GM23338 (cell line): ENCODE measurements at regions not wholly inside any gene's neighbourhood (a gene's known extent, or its start where the extent isn't known, plus 50 kb on each side); places are given as distances from the start of the nearest gene placed in this dataset.

Experiments used
- ATAC-seq: fragments of 200-7000 bp; cut with Tn5 transposase; 3 replicates; pipeline ENCODE4 v1.9.1; 2020
- DNase-seq: peaks from one replicate; pipeline ENCODE4 v3.0.0-alpha.2; 2015; ENCODE audit warnings: low spot score
- H2AFZ ChIP-seq: fragments of 200-600 bp; sonication (generic); 2 replicates; pipeline ENCODE4 v1.8.0; 2016; ENCODE audit warnings: antibody characterized with exemption, mild to moderate bottlenecking, moderate library complexity
- H3F3A ChIP-seq: fragments of 200-600 bp; sonication (generic); replicated peaks from 2 replicates; pipeline ENCODE4 v1.8.0; 2017; ENCODE audit warnings: antibody characterized with exemption, mixed run types, low read depth
- H3K27ac ChIP-seq: fragments of 200-600 bp; sonication (generic); 2 replicates; pipeline ENCODE4 v1.6.1; 2016; ENCODE audit warnings: low read depth
- H3K27me3 ChIP-seq: fragments of 200-600 bp; sonication (generic); 2 replicates; pipeline ENCODE4 v1.8.0; 2016; ENCODE audit warnings: mild to moderate bottlenecking, mixed run types, moderate library complexity; ENCODE audit not compliant: insufficient read depth
- H3K36me3 ChIP-seq: fragments of 200-600 bp; sonication (generic); 2 replicates; pipeline ENCODE4 v1.8.0; 2016; ENCODE audit warnings: mild to moderate bottlenecking; ENCODE audit not compliant: insufficient read depth
- H3K4me1 ChIP-seq: fragments of 200-600 bp; sonication (generic); 2 replicates; pipeline ENCODE4 v1.8.0; 2016; ENCODE audit warnings: mild to moderate bottlenecking, moderate library complexity; ENCODE audit not compliant: insufficient read depth
- H3K4me2 ChIP-seq: fragments of 200-600 bp; sonication (generic); 2 replicates; pipeline ENCODE4 v1.7.1; 2017; ENCODE audit warnings: mixed run types
- H3K4me3 ChIP-seq: fragments of 200-600 bp; sonication (generic); 2 replicates; pipeline ENCODE4 v1.6.1; 2016; ENCODE audit warnings: mixed run types
- H3K79me2 ChIP-seq: fragments of 200-600 bp; sonication (generic); replicated peaks from 2 replicates; pipeline ENCODE4 v1.8.0; 2017; ENCODE audit warnings: mild to moderate bottlenecking; ENCODE audit not compliant: insufficient read depth
- H3K9me2 ChIP-seq: fragments of 200-600 bp; sonication (generic); 2 replicates; pipeline ENCODE4 v1.8.0; 2017; ENCODE audit not compliant: insufficient read depth
- H4K20me1 ChIP-seq: fragments of 200-600 bp; sonication (generic); replicated peaks from 2 replicates; pipeline ENCODE4 v1.8.0; 2017; ENCODE audit warnings: mild to moderate bottlenecking; ENCODE audit not compliant: insufficient read depth
- H3K27ac Mint-ChIP-seq: 2 replicates; pipeline ENCODE4 v1.8.0; 2020; ENCODE audit warnings: inconsistent platforms, mild to moderate bottlenecking, moderate library complexity, mixed read lengths
- H3K27me3 Mint-ChIP-seq: 3 replicates; pipeline ENCODE4 v1.8.0; 2022; ENCODE audit warnings: low read depth, mild to moderate bottlenecking, moderate library complexity, mixed read lengths, inconsistent platforms; ENCODE audit not compliant: insufficient read depth, poor library complexity
- H3K36me3 Mint-ChIP-seq: 3 replicates; pipeline ENCODE4 v1.8.0; 2021; ENCODE audit warnings: low read depth, mild to moderate bottlenecking, inconsistent platforms, moderate library complexity, mixed read lengths
- H3K4me1 Mint-ChIP-seq: 3 replicates; pipeline ENCODE4 v1.8.0; 2020; ENCODE audit warnings: mild to moderate bottlenecking, inconsistent platforms, mixed read lengths
- H3K4me3 Mint-ChIP-seq: 3 replicates; pipeline ENCODE4 v1.8.0; 2021; ENCODE audit warnings: moderate library complexity, mild to moderate bottlenecking, inconsistent platforms, mixed read lengths
- H3K9me3 Mint-ChIP-seq: 3 replicates; pipeline ENCODE4 v1.8.0; 2020; ENCODE audit warnings: moderate library complexity, mild to moderate bottlenecking, inconsistent platforms, mixed read lengths
- CTCF ChIP-seq, 2 experiments: fragments of 200-600 bp in 1 of 2; sonication (generic) in 1 of 2; conservative IDR thresholded peaks; 2 replicates each; pipeline versions ENCODE4 v1.5.1 to v1.6.1; 2016 to 2017; ENCODE audit warnings: antibody characterized with exemption in 2 of 2, low read depth in 2 of 2, mild to moderate bottlenecking in 2 of 2, moderate library complexity in 1 of 2
- ETS1 ChIP-seq: IDR thresholded peaks from 2 replicates; pipeline ENCODE4 v1.6.1; 2016; ENCODE audit warnings: antibody characterized with exemption
- EZH2 ChIP-seq: fragments of 200-600 bp; sonication (generic); IDR thresholded peaks from one replicate; pipeline ENCODE4 v1.8.0; 2017; ENCODE audit warnings: antibody characterized with exemption, mild to moderate bottlenecking, low read depth; ENCODE audit not compliant: unreplicated experiment
- JUNB ChIP-seq: IDR thresholded peaks from one replicate; pipeline ENCODE4 v1.6.1; 2016; ENCODE audit warnings: antibody characterized with exemption; ENCODE audit not compliant: unreplicated experiment
- NANOG ChIP-seq: IDR thresholded peaks from 2 replicates; pipeline ENCODE4 v1.6.1; 2016; ENCODE audit warnings: antibody characterized with exemption, borderline replicate concordance
- REST ChIP-seq: IDR thresholded peaks from one replicate; pipeline ENCODE4 v1.6.1; 2018; ENCODE audit warnings: antibody characterized with exemption; ENCODE audit not compliant: unreplicated experiment
- ZNF114 ChIP-seq: fragments of 250-450 bp; sonication (Bioruptor Pico); IDR thresholded peaks from 2 replicates; pipeline ENCODE4 v1.5.0; 2020; ENCODE audit warnings: mild to moderate bottlenecking, moderate library complexity
- ZNF331 ChIP-seq: fragments of 250-450 bp; sonication (Bioruptor Pico); IDR thresholded peaks from 2 replicates; pipeline ENCODE4 v1.5.0; 2020; ENCODE audit warnings: low read depth, mild to moderate bottlenecking, moderate library complexity
- ZNF462 ChIP-seq: fragments of 250-450 bp; sonication (Bioruptor Pico); IDR thresholded peaks from 2 replicates; pipeline ENCODE4 v1.5.0; 2020; ENCODE audit warnings: mild to moderate bottlenecking, moderate library complexity

GRCh38 chr4:177010418-177010817 lies 217.7 kb upstream of the VEGFC start:
- TF ChIP-seq CTCF (conservative IDR thresholded peaks at IDR 0.05; ENCODE audit: low read depth in 2 of 2) (no peak), JUNB (no peak), REST (no peak), EZH2 (no peak), NANOG (no peak), ZNF462 (CRISPR knock-in tag) (no peak), ZNF331 (no peak), ETS1 (no peak), ZNF114 (no peak)
- no peak overlapping the region for H3K4me2 ChIP-seq
- H3K4me1 Mint-ChIP-seq, result no peaks in the 10 kb centered on the region
- no peak for ATAC-seq
- no peaks in the 10 kb centered on the region for H3K27me3 ChIP-seq
- DNase-seq, result no peak
- H3K27ac ChIP-seq, result no peak overlapping the region
- no peaks in the 10 kb centered on the region for H3K36me3 ChIP-seq
- H3K4me3 Mint-ChIP-seq, result no peak overlapping the region
- H3K27ac Mint-ChIP-seq, result no peak overlapping the region
- H3K4me3 ChIP-seq, result no peak overlapping the region
- no peaks in the 10 kb centered on the region for H3K36me3 Mint-ChIP-seq
- no peaks in the 10 kb centered on the region for H3K79me2 ChIP-seq
- H3K9me3 Mint-ChIP-seq, result no peaks in the 10 kb centered on the region; the same call in 2 of the 3 replicates
- no peaks in the 10 kb centered on the region for H4K20me1 ChIP-seq
- no peak overlapping the region; the same call in 1 of the 2 replicates for H2AFZ ChIP-seq
- peaks cover 7% of the 10 kb centered on the region; the same call in 1 of the 2 replicates for H3K9me2 ChIP-seq
- H3F3A ChIP-seq, result no peaks in the 10 kb centered on the region
- no peaks in the 10 kb centered on the region for H3K27me3 Mint-ChIP-seq
- H3K4me1 ChIP-seq, result no peaks in the 10 kb centered on the region
